Central memory CD4-positive, alpha-beta T cell (primary cell): ENCODE measurements at regions not wholly inside any gene's neighbourhood (a gene's known extent, or its start where the extent isn't known, plus 50 kb on each side); places are given as distances from the start of the nearest gene placed in this dataset.
"Not testable (repeated sequence)": the region's sequence is repeated elsewhere in the genome, so short reads cannot be mapped to it uniquely, and the experiment has no call there.

Experiments used
- DNase-seq: peaks from one replicate; pipeline ENCODE4 v3.0.0; 2022

- no peak for DNase-seq
Measured at GRCh38 chr6:102986086-102986485, 1592.6 kb downstream of the GRIK2 start.

- DNase-seq: no peak
Measured at GRCh38 chr6:102984357-102984756, 1590.8 kb downstream of the GRIK2 start.

- DNase-seq: no peak
Measured at GRCh38 chr6:102981490-102982015, 1588.0 kb downstream of the GRIK2 start.

GRCh38 chr6:102980951-102981350 is 1587.4 kb downstream of the GRIK2 start:
- no peak for DNase-seq

GRCh38 chr6:102961902-102962301 is 1568.4 kb downstream of the GRIK2 start:
- DNase-seq: no peak

- DNase-seq: no peak
Measured at GRCh38 chr6:102950967-102951366, 1557.5 kb downstream of the GRIK2 start.

- no peak for DNase-seq
Measured at GRCh38 chr6:102944475-102944874, 1551.0 kb downstream of the GRIK2 start.

- no peak for DNase-seq
Measured at GRCh38 chr6:102942206-102942605, 1548.7 kb downstream of the GRIK2 start.

- DNase-seq: no peak
Measured at GRCh38 chr6:102936959-102937358, 1543.5 kb downstream of the GRIK2 start.

- DNase-seq: no peak
Measured at GRCh38 chr6:102928109-102928508, 1534.6 kb downstream of the GRIK2 start.

GRCh38 chr6:102918161-102918560 is 1524.7 kb downstream of the GRIK2 start:
- no peak for DNase-seq

- no peak for DNase-seq
Measured at GRCh38 chr6:102911571-102911970, 1518.1 kb downstream of the GRIK2 start.

GRCh38 chr6:102910701-102911139 is 1517.2 kb downstream of the GRIK2 start:
- DNase-seq: not testable (repeated sequence)

- no peak for DNase-seq
Measured at GRCh38 chr6:102907181-102907580, 1513.7 kb downstream of the GRIK2 start.

GRCh38 chr6:102902471-102902870 is 1509.0 kb downstream of the GRIK2 start:
- DNase-seq: no peak

- no peak for DNase-seq
Measured at GRCh38 chr6:102895683-102896082, 1502.2 kb downstream of the GRIK2 start.

- DNase-seq: no peak
Measured at GRCh38 chr6:102885165-102885564, 1491.7 kb downstream of the GRIK2 start.

GRCh38 chr6:102853249-102853955 is 1459.9 kb downstream of the GRIK2 start:
- no peak for DNase-seq

- DNase-seq: no peak
Measured at GRCh38 chr6:102848796-102849195, 1455.3 kb downstream of the GRIK2 start.

GRCh38 chr6:102848210-102848609 is 1454.7 kb downstream of the GRIK2 start:
- DNase-seq: no peak

GRCh38 chr6:102841060-102841459 is 1447.6 kb downstream of the GRIK2 start:
- DNase-seq: no peak

GRCh38 chr6:102832021-102832420 is 1438.5 kb downstream of the GRIK2 start:
- no peak for DNase-seq

GRCh38 chr6:102820098-102820497 is 1426.6 kb downstream of the GRIK2 start:
- DNase-seq: no peak

- no peak for DNase-seq
Measured at GRCh38 chr6:102815207-102815606, 1421.7 kb downstream of the GRIK2 start.
